Posterior cingulate gyrus (tissue), 11 donors: ENCODE measurements at regions not wholly inside any gene's neighbourhood (a gene's known extent, or its start where the extent isn't known, plus 50 kb on each side); places are given as distances from the start of the nearest gene placed in this dataset.

Source experiments
- DNase-seq, 10 donors: peaks; one replicate each; pipeline versions ENCODE4 v3.0.0 to v3.0.0-alpha.2; 2020 to 2021; ENCODE audit warnings: mixed read lengths in 3 of 10
- intact Hi-C: fragments of 100-400 bp; cut with DNase I; formaldehyde crosslinking; loops from one replicate; pipeline ENCODE4 v1.15.1; 2023

GRCh38 chr20:39588148-39588757 lies 626.1 kb downstream of the DHX35 start:
- no peak for DNase-seq
- intact Hi-C loops: no loop called here

GRCh38 chr20:39581034-39581433 lies 618.9 kb downstream of the DHX35 start:
- DNase-seq: no peak
- intact Hi-C loops: no loop called here

GRCh38 chr20:39576771-39577170 lies 614.6 kb downstream of the DHX35 start:
- intact Hi-C loops: no loop called here
- no peak for DNase-seq

- no peak for DNase-seq
Observed at GRCh38 chr20:39574061-39574460, 611.9 kb downstream of the DHX35 start.

GRCh38 chr20:39571171-39571570 lies 609.0 kb downstream of the DHX35 start:
- no peak for DNase-seq
- intact Hi-C loops: no loop called here

More at GRCh38 chr20:39574061-39574460, 611.9 kb downstream of the DHX35 start:
- intact Hi-C loops: no loop called here

GRCh38 chr20:39568109-39568508 lies 606.0 kb downstream of the DHX35 start:
- no peak for DNase-seq
- intact Hi-C loops: no loop called here

GRCh38 chr20:39563349-39563748 lies 601.2 kb downstream of the DHX35 start:
- no peak for DNase-seq
- intact Hi-C loops: no loop called here

- intact Hi-C loops: no loop called here
- DNase-seq: no peak
Observed at GRCh38 chr20:39554341-39554740, 592.2 kb downstream of the DHX35 start.

- intact Hi-C loops: no loop called here
- DNase-seq: no peak
Observed at GRCh38 chr20:39553120-39553519, 591.0 kb downstream of the DHX35 start.

- DNase-seq: no peak
Observed at GRCh38 chr20:39549733-39550132, 587.6 kb downstream of the DHX35 start.

GRCh38 chr20:39547546-39548408 lies 585.6 kb downstream of the DHX35 start:
- DNase-seq: no peak
- intact Hi-C loops: no loop called here

More at GRCh38 chr20:39549733-39550132, 587.6 kb downstream of the DHX35 start:
- intact Hi-C loops: no loop called here

GRCh38 chr20:39541136-39541803 lies 579.1 kb downstream of the DHX35 start:
- intact Hi-C loops: no loop called here
- DNase-seq: no peak

- intact Hi-C loops: no loop called here
Observed at GRCh38 chr20:39538317-39538716, 576.2 kb downstream of the DHX35 start.

GRCh38 chr20:39535301-39535700 lies 573.2 kb downstream of the DHX35 start:
- intact Hi-C loops: no loop called here
- no peak for DNase-seq

More at GRCh38 chr20:39538317-39538716, 576.2 kb downstream of the DHX35 start:
- DNase-seq: no peak

- intact Hi-C loops: no loop called here
Observed at GRCh38 chr20:39534846-39535245, 572.7 kb downstream of the DHX35 start.

GRCh38 chr20:39533858-39534257 lies 571.7 kb downstream of the DHX35 start:
- intact Hi-C loops: no loop called here
- no peak for DNase-seq

More at GRCh38 chr20:39534846-39535245, 572.7 kb downstream of the DHX35 start:
- DNase-seq: no peak

- DNase-seq: no peak
- intact Hi-C loops: no loop called here
Observed at GRCh38 chr20:39532205-39532604, 570.1 kb downstream of the DHX35 start.

GRCh38 chr20:39528436-39528835 lies 566.3 kb downstream of the DHX35 start:
- no peak for DNase-seq
- intact Hi-C loops: no loop called here

GRCh38 chr20:39524371-39524911 lies 562.3 kb downstream of the DHX35 start:
- intact Hi-C loops: no loop called here

GRCh38 chr20:39523405-39523804 lies 561.3 kb downstream of the DHX35 start:
- DNase-seq: no peak
- intact Hi-C loops: no loop called here

More at GRCh38 chr20:39524371-39524911, 562.3 kb downstream of the DHX35 start:
- DNase-seq: no peak

- intact Hi-C loops: no loop called here
- DNase-seq: no peak
Observed at GRCh38 chr20:39518654-39519053, 556.5 kb downstream of the DHX35 start.
